GM18511 (cell line): ENCODE measurements at regions not wholly inside any gene's neighbourhood (a gene's known extent, or its start where the extent isn't known, plus 50 kb on each side); places are given as distances from the start of the nearest gene placed in this dataset.
"Not testable (repeated sequence)": the region's sequence is repeated elsewhere in the genome, so short reads cannot be mapped to it uniquely, and the experiment has no call there.

Experiments used
- ATAC-seq: cut with Tn5 transposase; IDR thresholded peaks from one replicate; pipeline ENCODE4 v1.9.1; 2021; ENCODE audit warnings: mild to moderate bottlenecking, moderate library complexity; ENCODE audit not compliant: unreplicated experiment

DNA sequence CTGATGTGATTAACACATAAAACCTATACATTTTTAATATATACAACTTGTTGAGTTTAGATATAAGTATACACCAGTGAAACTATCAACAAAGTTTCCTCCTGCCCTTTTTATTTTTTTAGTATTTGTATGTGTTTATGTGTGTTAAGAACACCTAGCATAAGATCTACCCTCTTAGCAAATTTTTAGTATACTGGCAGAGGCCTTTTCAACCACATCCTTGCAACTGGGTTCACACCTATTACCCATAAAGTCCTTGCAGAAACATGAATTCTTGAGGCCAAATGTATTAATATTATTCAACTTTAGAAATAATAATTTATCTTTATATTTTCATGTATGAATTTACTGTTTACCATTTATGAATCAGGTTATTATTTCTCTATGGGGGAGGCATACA, 119.7 kb upstream of the CRIM1 start:
- no peak for ATAC-seq

DNA sequence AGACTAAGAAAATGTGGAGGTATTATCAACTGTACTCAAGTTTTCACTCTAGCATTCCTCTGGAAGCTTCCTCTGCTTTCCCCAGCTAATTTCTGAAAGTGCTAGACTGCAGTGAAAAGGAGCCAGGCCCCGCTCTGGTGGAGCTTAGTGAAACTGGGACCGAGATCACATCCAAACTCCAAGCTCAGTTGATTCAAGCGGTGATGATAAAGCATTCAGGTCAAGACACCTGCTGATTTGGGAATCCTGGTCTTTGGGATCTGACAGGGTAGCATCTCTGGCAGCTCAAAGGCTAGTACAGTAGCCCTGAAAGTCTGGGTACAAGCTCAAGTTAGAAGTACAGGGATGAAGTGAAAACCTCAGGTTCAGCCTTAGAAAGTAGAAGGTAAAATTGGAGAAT, 120.2 kb upstream of the CRIM1 start:
- ATAC-seq = no peak

DNA sequence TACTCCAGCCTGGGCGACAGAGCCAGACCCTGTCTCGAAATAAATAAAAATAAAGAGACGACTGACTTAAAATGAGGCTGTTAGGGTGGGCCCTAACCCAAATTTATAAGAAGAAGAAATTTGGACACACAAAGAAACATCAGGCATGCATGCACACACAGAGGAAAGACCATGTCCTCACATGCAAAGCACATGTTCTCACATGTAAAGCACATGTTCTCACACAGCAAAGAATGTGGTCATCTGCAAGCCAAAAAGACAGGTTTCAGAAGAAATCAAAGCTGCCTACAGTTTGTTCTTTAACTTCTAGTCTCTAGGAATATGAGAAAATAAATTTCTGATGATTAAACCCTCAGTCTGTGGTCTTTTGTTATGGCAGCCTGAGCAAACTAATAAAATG, 132.3 kb upstream of the CRIM1 start:
- ATAC-seq = no peak

DNA sequence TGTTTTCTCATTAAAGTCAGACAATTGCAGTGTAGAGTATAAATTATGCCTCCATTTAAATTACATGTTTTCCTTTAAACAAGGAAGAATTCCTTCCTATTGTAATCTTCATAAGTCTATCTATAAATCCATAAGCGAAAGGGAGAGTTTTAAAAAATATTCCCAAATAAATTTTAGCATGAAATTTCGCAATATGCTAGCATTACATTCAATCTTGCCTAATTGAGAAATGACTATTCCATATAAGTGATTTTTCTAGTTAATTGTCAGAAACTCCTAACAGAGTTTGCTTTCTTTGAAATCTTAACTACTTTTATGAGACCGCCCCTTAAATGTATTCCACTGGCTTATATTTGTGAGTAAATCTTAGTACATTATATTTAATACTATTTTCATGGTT, 133.1 kb upstream of the CRIM1 start:
- no peak for ATAC-seq

DNA sequence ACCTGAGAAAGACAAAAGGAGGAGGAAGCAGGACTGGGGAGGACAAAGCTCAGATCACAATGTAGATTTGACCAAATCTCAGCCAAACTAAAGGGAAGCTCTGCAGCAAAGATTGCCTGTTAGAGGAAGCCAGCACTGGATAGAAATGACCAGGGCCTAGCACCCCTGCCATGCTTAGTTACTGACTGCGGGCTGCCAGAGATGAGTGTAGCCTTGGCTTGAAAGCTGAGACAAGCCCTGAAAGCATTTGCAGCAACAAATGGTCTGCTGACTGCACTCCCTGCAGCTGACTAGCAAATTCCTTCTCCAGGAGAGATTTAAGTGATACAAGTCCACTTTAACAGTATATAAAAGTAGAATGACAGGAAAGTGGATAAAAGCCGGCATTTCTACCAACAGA, 140.9 kb upstream of the CRIM1 start:
- no peak for ATAC-seq

DNA sequence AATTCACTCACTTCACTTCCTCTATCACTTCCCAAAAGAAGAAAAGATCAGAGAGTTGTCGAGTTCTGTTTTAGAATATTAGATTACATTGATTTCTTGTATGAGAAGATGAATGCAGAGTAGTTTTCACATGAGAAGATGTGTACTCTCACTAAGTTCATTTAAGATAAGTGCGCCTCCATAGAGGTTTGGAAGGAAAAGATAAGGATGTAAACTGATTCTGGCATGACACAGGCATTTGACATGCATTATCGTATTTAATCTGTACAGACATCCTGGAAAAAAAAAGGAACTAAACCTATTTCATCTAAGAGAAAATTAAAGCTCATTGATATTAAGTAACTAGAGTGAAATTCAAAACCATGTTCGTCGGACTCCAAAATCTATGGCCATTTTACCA, 152.2 kb upstream of the CRIM1 start:
- ATAC-seq = no peak

DNA sequence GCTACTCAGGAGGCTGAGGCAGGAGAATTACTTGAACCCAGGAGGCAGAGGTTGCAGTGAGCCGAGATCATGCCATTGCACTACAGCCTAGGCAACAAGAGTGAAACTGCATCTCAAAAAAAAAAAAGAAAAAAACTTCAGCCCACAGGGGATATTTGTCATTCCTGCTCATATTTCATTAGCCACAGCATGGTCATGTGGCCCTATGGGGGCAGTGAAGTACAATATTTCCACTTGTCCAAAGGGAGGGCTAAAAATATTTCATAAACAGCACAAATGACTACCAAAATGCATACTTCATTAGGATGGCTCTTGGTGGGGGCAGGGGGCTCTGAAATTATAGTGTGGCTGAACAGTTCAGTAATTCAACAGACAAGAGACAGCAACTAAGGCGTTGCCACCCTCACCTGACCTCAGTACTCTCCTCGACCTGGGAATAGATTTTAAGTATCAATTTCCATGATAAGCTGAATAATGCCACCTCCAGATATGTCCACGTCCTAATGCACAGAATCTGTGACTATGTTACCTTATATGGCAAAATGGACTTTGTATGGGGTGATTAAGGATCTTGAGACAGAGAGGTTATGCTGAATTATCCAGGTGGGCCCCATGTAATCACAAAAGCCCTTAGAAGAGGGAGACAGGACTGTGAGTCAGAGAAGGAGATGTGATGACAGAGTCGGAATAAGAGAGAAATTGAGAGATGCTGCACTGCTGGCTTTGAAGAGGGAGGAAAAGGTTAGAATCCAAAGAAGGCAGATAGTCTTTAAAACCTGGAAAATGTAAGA, 158.2 kb upstream of the CRIM1 start:
- no peak for ATAC-seq

DNA sequence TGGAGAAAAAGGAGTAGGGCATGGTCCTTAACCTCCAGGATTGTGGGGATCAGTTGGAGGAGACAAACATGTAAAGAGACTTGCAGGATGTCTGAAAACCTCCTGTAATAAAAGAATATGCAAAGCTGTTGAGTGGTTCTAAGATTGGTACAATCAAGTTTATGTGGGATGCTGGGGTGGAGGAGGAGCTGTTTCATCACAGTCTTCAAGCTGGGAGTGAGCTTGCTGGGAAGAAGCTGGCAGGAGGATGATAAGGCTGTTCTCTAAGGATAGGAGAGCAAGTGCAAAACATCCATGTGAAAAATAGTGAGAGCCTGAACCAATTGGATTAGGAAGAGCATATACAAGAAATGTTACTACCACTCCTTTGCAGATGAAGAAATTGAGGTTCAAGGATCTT, 161.9 kb upstream of the CRIM1 start:
- ATAC-seq = no peak

DNA sequence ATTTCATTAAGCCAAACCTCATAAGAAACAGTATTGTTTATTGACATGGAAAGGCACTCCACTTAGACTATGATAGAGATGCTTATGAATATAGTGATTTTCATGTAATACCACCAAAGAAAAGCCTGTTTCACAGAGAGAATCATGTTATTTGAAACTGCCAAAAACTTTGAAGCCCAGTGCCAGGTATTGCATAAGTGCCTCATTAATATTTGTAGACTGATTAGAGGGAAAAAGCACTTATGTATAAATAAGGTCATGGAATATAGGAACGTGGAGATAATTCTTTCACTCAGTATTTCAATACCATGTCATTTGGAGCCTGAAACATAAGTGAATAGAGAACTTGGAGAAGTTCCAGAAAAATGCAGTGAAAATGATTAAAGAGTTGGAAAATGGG, 162.6 kb upstream of the CRIM1 start:
- ATAC-seq = no peak

DNA sequence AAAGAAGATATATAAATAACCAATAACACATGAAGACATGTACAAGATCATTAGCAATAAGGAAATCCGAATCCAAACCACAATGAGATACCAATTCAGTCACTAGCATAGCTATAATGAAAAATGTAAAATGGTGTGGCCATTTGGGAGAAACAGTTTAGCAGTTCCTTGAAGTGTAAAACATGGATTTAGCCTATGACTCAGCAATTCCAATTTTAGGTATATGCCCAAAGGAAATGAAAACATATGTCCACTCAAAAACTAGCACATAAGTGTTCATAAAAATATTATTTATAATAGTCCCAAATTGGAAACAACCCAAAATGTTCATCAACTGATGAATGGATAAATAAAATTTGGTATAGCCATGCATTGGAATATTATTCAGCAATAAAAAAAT, 165.5 kb upstream of the CRIM1 start:
- ATAC-seq = no peak

DNA sequence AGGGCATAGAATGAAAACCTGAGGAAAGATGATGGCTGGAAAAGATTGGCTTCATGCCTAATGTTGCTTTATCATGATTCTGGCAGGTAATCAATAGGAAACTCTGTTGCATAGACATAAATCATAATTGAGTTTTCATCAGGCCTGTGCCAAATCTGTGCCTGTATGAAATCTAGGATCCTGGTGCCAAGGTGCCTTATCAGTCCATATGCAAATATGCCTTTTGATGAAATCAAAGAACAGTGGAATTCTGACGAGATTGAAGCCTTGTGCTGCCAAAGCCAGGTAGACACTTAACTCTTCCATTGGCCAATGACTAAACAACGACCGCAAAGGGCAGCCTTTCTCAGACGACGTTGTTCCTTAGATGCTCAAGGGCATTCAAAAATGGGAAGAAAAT, 170.0 kb upstream of the CRIM1 start:
- no peak for ATAC-seq

DNA sequence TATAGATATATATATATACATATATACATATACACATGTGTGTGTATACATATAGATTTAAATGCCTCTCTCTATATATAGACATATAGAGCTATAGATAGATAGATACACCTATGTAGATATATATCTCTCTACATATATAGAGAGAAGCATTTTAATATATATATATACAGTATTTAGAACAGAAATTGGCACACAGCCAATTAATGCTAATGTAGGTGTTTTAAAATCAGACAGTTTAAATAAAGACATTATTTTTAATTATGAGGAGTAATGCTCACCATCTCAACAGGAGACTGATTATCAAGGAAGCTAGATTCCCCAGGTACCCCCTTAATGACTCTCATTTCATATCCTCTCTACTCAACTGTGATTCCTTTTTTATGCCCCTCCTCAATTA, 170.7 kb upstream of the CRIM1 start:
- ATAC-seq = no peak

DNA sequence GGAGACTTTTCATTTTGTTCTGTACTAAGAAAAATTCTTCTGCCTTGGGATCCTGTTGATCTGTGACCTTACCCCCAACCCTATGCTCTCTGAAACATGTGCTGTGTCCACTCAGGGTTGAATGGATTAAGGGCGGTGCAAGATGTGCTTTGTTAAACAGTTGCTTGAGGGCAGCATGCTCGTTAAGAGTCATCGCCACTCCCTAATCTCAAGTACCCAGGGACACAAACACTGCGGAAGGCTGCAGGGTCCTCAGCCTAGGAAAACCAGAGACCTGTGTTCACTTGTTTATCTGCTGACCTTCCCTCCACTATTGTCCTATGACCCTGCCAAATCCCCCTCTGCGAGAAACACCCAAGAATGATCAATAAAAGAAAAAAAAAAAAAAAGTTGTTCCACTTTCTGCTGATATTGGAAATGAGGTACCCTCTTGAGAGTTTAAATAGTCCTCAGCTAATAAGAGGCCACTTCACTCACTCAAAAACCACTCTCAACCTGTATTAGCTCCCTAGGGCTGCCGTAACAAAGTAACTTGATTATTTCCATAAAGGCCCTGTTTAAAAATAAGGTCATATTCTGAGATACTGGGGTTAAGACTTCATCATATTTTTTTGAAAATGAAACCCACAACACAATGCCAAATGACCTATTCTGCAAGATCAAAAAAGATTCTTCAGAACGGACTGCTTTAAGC, 174.6 kb upstream of the CRIM1 start:
- not testable (repeated sequence) for ATAC-seq

DNA sequence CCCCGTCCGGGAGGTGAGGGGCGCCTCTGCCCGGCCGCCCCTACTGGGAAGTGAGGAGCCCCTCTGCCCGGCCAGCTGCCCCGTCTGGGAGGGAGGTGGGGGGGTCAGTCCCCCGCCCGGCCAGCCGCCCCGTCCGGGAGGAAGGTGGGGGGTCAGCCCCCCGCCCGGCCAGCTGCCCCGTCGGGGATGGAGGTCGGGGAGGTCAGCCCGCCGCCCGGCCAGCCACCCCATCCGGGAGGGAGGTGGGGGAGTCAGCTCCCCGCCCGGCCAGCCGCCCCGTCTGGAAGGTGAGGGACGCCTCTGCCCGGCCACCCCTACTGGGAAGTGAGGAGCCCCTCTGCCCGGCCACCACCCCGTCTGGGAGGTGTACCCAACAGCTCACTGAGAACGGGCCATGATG, 175.3 kb upstream of the CRIM1 start:
- not testable (repeated sequence) for ATAC-seq

DNA sequence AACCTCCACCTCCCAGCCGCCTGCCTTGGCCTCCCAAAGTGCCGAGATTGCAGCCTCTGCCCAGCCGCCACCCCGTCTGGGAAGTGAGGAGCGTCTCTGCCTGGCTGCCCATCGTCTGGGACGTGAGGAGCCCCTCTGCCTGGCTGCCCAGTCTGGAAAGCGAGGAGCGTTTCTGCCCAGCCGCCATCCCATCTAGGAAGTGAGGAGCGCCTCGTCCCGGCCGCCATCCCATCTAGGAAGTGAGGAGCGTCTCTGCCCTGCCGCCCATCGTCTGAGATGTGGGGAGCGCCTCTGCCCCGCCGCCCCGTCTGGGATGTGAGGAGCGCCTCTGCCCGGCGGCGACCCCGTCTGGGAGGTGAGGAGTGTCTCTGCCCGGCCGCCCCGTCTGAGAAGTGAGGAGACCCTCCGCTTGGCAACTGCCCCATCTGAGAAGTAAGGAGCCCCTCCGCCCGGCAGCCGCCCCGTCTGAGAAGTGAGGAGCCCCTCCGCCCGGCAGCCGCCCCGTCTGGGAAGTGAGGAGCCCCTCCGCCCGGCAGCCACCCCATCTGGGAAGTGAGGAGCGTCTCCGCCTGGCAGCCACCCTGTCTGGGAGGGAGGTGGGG, 175.8 kb upstream of the CRIM1 start:
- not testable (repeated sequence) for ATAC-seq

DNA sequence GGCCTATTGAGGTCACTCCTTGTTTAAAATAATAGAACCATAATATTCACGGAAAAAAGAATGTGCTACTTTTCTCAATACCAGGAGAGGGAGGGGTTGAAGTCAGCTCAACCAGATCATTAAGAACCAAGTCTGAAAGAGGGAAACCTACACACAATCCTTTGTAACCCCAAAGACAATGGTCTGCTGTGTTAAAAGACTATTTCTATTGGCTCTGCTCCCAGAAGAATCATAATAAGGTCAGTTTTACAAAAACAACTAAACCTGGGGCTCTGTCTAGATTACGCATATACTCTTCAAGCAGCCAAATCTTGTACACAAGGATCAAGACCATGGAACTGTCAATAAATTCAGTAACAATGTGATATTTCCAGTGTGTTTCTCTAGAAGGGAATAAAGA, 177.2 kb upstream of the CRIM1 start:
- ATAC-seq = no peak

DNA sequence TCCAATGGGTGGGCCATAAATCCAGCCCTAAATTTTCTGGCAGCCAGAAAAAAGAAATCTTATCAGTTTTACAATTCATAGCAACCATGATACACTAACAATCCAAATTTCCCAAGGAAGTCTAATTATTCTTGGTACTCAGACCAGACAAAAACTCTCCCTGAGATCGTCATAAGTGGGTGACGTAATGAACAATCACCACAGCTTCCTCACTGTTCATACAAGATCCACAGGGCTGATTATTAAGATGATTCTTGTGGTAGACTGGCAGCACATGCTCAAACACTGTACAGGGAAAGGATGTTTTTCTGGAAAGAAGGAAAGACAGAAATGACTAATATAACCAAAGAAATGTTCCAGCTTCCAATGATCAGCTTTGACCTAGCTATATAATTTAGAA, 178.3 kb upstream of the CRIM1 start:
- ATAC-seq = no peak

DNA sequence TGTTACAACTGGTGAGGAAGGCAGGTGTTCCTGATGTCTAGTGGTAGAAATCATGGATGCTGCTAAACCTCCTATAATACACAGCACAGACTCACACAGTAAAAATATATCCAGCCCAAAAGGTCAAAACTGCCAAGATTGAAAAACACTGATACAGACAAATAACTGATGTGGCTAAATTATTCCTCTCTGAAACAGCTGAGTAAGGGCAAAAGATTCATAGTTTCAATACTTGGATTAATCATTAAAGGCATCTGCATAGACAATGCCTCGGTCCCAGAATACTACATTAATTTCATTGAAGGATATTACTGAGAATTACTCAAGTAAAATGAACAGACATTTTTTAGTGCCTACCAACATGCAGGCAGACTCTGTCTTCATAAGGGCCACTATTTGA, 180.7 kb upstream of the CRIM1 start:
- no peak for ATAC-seq

DNA sequence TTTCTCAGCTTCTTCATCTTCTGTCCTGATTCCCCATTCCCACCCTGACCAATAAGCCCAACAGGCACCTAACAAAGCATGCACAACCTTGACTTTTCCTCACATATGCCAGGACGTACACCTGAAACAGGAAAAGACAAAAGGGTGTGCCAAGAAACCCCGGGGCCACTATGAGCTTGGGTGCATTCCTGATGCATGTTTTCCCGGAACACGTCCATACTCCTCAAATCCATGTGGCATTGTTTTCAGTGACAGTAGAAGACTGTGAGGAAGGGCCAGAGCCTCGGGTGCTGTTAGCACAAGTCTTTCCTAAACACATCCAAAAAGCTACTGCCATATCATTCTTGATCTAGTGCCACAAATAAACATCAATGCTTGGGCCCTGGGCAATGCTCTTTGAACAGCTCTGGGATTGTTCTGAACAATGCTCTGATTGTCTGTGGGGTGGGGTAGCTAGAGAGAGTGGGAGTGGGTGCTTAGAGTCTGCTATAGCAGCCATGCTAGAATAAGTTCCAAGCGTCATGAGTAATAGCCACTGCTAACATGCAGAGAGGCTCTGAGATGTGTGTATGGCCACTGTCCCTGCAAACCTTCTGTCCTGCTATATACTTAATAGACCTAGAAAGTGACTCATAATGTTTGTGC, 181.7 kb upstream of the CRIM1 start:
- no peak for ATAC-seq

DNA sequence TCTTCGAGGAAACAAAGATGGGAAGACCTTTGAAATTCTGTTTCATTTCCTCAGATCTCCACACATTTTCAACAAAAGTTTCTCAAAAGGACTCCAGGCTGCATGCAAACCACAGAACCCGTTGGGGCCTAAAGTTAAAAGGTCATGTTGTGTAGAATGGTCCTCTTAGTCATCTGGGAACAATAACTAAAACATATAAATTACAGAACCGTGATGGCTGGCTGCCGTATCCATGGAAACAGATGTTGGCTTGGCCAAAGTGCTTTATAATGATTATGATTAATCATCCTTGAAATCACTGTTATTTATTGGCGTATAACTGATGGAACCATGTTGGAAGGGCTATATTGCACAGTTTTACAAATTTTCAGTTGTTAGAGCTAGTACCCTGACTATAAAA, 182.8 kb upstream of the CRIM1 start:
- ATAC-seq = no peak

DNA sequence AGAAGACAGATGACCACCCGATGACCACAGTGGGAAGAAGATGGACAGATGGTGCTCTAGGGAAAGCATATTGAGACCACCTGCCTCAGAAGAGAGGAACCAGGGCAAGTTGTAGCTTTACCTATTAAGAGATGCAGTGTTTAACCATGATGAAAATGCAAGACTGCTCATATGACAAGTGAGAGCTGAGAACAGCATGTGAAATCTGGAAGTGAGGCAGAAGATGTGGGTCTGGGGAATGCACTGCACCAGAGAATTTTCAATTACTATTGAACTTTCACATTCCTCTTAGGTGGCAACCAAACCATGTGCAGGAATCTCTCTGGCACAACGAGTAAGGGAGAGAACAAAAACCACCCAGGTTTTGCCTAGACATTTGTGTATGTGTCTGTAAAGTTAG, 184.8 kb upstream of the CRIM1 start:
- ATAC-seq = peak; percentile 53

DNA sequence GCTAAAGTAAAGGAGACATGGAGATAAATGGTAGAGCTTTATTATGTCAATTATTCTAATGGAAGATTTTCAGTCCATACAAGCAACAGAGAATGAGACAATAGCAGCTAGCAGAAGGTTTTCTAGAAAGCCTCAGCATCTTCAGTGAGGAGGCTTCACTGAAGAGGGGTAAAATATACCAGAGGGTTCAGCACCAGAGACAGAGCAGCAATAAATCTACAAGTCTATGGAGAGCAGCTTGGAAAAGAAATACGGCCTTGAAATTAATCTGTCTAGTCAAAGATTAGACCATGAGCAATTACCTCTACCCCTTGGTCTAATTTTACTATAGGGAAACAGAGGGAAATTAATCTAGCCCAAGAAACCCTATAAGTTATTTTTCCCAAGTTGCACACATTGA, 185.7 kb upstream of the CRIM1 start:
- ATAC-seq = no peak
